ENCODE measurements at regions not wholly inside any gene's neighbourhood (a gene's known extent, or its start where the extent isn't known, plus 50 kb on each side); places are given as distances from the start of the nearest gene placed in this dataset.
"Not testable (repeated sequence)": the region's sequence is repeated elsewhere in the genome, so short reads cannot be mapped to it uniquely, and the experiment has no call there.

DNA sequence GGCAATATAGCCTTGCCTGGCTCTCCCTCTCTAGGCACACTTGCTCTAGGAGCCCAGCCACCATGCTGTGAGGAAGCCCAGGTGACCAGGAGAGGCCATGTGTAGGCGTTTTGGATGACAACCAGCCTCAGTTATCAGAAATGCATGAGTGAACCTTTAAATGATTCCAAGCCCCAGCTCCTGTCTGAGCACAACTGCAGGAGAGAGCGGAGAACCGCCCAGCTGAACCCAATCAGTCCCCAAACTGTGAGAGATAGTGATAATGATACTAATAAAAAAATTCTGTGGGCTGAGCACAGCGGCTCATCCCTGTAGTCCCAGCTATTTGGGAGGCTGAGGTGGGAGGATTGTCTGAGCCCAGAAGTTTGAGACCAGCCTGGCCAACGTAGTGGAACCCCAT is 83.8 kb upstream of the TOX2 start:
- no peak overlapping the region for H3K27ac ChIP-seq
- TF ChIP-seq ZFX (IDR thresholded peaks at IDR 0.05) = no peak
- TF ChIP-seq, protein P1, sequence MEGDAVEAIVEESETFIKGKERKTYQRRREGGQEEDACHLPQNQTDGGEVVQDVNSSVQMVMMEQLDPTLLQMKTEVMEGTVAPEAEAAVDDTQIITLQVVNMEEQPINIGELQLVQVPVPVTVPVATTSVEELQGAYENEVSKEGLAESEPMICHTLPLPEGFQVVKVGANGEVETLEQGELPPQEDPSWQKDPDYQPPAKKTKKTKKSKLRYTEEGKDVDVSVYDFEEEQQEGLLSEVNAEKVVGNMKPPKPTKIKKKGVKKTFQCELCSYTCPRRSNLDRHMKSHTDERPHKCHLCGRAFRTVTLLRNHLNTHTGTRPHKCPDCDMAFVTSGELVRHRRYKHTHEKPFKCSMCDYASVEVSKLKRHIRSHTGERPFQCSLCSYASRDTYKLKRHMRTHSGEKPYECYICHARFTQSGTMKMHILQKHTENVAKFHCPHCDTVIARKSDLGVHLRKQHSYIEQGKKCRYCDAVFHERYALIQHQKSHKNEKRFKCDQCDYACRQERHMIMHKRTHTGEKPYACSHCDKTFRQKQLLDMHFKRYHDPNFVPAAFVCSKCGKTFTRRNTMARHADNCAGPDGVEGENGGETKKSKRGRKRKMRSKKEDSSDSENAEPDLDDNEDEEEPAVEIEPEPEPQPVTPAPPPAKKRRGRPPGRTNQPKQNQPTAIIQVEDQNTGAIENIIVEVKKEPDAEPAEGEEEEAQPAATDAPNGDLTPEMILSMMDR (conservative IDR thresholded peaks at IDR 0.05) = no peak

DNA sequence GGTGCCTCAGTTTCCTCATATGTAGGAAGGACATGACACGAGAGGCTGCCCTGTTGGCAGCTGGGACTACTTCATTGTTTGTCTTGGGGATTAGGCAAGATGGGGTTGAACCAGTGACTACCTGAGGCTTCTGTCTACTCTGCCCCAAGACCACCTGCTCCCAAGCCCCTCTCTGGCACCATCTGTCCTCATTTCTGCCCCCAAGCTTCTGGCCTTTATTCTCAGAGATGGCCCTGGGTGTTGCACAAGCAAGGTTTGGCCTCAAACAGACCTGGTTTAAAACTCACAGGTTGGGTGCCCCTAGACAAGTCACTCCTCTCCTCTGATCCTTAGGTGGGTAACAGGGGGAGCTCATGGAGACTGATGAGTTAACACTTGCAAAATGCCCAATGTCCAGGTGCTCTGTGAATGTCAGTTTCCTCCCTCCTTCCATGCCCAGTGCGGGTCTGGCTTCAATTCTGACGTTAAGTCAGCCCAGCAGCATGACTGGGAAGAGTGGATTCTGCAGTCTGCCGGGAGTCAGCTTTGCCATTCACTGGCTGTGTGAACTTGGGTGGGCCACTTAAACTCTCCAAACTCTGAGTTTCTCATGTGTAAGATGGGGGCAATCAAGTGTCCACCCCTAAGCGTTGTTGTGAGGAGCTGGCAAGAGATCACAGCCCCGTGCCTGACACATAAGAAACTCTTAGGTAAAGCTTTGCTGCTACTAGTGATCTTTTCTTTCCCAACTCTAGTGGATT is 84.5 kb upstream of the TOX2 start:
- TF ChIP-seq, protein P1 (conservative IDR thresholded peaks at IDR 0.05) = no peak
- TF ChIP-seq ZFX (IDR thresholded peaks at IDR 0.05) = no peak
- no peak overlapping the region for H3K27ac ChIP-seq

DNA sequence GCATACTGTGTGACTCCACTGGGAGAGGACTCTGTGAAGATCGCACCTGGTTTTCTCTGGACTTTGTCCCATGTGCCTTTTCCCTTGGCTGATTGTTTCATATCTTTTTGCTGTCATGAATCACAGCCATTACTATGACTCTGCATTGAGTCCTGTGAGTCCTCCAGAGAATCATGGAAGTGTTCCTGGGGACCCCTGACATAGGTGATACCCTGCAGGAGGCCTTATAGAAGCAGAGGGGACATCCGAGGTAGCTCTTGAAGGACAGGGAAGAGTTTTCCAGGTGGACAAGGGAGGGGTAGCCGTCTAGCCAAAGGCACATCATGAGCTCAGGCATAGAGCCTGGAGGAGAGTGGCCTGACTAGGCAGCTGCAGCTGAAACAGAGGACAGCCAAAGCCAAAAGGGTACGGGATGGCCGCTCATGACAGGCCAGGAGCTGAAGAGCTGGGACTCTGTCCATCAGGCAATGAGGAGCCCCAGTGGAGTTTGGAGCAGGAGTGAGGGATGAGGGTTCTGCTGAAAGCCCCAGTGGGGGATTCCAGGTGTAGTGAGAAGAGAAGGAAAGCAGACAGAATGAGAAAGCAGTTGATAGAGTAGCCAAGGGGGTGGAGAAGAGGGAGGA is 86.6 kb upstream of the TOX2 start:
- no peak overlapping the region for H3K27ac ChIP-seq
- TF ChIP-seq, protein P1 (conservative IDR thresholded peaks at IDR 0.05) = no peak
- no peak for TF ChIP-seq ZFX (IDR thresholded peaks at IDR 0.05)

DNA sequence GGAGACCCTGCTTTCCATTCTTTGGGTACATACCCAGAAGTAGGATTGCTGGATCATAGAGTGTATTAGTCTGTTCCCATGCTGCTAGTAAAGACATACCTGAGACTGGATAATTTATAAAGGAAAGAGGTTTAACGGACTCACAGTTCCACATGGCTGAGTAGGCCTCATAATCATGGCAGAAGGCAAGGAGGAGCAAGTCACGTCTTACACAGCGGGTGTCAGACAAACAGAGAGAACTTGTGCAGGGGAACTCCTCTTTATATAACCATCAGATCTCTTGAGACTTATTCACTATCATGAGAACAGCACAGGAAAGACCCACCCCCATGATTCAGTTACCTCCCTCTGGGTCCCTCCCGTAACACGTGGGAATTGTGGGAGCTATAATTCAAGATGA is 87.7 kb upstream of the TOX2 start:
- H3K27ac ChIP-seq = not testable (repeated sequence)

DNA sequence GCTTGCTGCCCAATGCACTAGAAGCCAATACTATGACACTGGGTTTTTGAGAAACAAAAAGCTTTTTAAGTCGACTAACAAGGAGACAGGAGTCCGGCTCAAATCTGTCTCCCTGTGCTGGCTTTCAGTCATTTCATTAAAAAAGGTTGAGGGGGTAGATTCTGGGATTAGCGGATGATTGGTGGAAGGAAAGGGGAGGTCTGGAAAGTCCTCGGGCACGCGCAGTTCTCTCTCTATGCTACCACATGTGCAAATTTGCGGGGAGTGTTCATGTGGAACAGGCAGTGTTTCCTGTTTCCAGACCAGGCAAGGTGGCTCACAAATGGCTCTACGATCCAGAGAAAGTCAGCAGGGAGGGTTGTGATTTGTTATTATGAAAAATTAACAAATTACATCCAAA is 89.1 kb upstream of the TOX2 start:
- no peak overlapping the region for H3K27ac ChIP-seq
- TF ChIP-seq, protein P1 (conservative IDR thresholded peaks at IDR 0.05) = no peak
- TF ChIP-seq ZFX (IDR thresholded peaks at IDR 0.05) = no peak

DNA sequence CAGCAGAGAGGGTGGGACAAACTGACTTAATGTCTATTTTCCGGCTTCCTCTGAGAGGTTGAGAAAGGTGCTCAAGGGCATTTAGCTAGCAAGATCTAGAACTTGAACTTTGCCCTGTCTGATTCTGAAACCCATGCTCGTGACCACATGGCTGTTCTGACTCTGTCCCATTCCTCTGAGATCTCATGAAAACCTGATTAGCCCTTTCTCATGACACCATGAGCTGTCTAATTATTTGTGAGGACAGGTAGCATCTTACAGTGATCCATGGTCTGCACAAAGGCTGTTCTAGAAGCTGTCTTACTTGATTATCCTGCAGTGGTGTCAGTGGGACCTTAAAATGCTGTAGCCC is 89.6 kb upstream of the TOX2 start:
- TF ChIP-seq ZFX (IDR thresholded peaks at IDR 0.05) = no peak
- TF ChIP-seq, protein P1 (conservative IDR thresholded peaks at IDR 0.05) = no peak
- H3K27ac ChIP-seq = no peak overlapping the region

DNA sequence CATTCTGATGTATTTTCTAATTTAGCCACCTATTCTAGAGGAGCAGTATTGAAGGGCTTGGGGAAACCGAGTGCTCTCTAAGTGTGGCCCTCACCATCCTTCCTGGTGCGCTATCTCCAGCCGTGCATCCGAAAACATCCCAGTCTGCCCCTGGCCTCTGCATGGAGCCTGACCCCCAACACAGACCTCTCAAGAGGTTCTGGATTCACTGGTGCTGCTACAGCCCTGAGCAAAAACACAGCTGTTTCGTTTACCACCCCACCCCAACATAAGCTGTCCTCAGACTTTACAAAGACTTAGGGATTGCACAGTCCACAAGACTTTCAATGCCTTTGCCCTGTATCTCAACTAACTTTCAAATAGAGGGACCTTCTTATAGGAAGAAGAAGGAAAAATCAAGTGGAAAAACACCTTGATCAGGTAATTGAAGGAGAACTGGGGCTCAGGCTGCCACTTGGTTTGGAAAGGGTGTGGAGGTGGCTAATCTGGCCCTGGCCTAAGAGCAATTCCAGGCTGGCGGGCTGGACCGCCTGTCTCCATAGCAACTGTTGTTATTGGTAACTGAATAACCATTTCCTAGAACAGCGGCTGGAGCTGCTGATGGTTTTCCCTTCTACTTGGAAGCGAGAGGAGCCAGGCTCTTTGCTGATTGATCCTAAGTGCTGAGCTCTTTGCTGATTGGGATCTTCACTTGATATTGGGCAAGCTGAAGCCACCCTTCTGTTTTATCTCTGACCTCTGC is 90.2 kb upstream of the TOX2 start:
- H3K27ac ChIP-seq = no peak overlapping the region
- TF ChIP-seq, protein P1 (conservative IDR thresholded peaks at IDR 0.05) = no peak
- no peak for TF ChIP-seq ZFX (IDR thresholded peaks at IDR 0.05)

Data from C4-2B (cell line).